IPS DF 4.7 (cell line): ENCODE measurements at regions not wholly inside any gene's neighbourhood (a gene's known extent, or its start where the extent isn't known, plus 50 kb on each side); places are given as distances from the start of the nearest gene placed in this dataset.
A peak's percentile ranks its signal among the peaks of the same experiment; 100 is the strongest.
"Not testable (repeated sequence)": the region's sequence is repeated elsewhere in the genome, so short reads cannot be mapped to it uniquely, and the experiment has no call there.

Experiments
- DNase-seq: peaks from one replicate; pipeline ENCODE4 v3.0.0-alpha.2; 2013; ENCODE audit warnings: low spot score; ENCODE audit errors: extremely low read depth

- DNase-seq: no peak
These were observed 260.1 kb upstream of the SGK1 start for GRCh38 chr6:134577998-134578397.

- no peak for DNase-seq
These were observed 257.3 kb upstream of the SGK1 start for GRCh38 chr6:134575221-134575620.

- DNase-seq: no peak
These were observed 256.6 kb upstream of the SGK1 start for GRCh38 chr6:134574491-134574890.

DNA sequence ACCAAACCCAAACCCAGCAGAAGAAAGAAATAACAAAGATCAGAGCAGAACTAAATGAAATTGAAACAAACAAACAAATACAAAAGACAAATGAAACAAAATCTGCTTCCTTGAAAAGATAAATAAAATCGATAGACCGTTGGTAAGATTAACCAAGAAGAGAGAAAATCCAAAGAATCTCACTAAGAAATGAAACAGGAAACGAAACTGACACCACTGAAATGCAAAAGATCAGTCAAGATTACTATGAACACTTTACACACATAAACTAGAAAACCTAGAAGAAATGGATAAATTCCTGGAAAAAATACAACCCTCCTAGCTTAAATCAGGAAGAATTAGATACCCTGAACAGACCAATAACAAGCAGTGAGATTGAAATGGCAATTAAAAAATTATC is 252.1 kb upstream of the SGK1 start:
- not testable (repeated sequence) for DNase-seq

DNA sequence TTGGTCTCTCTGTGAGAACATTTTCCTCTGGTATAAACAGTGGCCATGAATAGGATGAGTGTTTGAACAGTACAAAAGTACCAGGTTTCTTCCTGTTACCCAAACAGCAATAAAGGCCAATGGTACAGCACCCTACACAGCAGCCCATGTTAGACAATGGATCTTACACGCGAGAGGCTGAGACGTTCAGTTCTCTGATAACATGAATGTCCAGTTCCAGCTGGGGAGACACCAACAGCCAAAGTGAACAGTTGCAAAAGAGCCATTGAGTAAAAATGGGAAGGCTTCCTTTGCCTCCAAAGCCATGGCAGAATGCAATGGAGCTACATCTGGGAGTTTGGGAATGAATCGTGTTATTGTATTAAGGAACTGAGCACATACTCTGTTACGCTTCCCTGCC is 246.8 kb upstream of the SGK1 start:
- no peak for DNase-seq

- no peak for DNase-seq
These were observed 242.1 kb upstream of the SGK1 start for GRCh38 chr6:134560019-134560418.

DNA sequence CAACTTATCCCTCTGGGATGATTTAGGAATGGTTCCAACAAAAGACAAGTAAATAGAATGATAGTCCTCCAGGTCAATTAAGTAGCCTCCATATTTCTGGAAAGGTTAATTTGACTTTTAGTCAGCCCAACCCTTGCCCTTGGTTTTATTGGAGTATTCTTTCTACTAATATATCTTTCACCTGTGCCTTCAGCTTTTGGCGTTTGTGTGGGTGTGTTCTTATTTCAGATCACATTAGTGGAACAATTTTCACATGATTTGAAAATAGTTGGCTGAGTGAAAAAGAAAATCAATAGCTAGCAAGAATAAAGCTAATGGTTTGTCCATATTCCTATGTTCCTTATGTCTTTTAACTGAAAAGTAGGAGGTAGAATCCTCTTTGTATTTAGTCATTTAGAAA is 239.6 kb upstream of the SGK1 start:
- DNase-seq: no peak

GRCh38 chr6:134555672-134556071 is 237.8 kb upstream of the SGK1 start:
- DNase-seq: no peak

DNA sequence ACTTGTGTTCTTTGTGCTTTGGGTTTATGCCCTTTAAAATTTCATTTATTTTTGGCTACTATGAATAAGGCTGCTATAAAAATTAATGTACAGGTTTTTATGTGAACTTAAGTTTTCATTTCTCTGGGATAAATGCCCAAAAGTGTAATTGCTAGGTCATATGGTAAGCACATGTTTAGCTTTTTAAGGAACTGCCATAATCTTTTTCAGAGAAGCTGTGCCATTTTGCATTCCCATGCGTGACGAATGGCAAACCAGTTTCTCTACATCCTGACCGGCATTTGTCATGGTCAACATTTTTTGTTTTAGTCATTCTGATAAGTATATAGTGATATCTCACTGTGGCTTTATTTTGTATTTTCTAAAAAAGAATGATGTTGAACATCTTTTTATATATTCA is 236.0 kb upstream of the SGK1 start:
- DNase-seq: no peak

DNA sequence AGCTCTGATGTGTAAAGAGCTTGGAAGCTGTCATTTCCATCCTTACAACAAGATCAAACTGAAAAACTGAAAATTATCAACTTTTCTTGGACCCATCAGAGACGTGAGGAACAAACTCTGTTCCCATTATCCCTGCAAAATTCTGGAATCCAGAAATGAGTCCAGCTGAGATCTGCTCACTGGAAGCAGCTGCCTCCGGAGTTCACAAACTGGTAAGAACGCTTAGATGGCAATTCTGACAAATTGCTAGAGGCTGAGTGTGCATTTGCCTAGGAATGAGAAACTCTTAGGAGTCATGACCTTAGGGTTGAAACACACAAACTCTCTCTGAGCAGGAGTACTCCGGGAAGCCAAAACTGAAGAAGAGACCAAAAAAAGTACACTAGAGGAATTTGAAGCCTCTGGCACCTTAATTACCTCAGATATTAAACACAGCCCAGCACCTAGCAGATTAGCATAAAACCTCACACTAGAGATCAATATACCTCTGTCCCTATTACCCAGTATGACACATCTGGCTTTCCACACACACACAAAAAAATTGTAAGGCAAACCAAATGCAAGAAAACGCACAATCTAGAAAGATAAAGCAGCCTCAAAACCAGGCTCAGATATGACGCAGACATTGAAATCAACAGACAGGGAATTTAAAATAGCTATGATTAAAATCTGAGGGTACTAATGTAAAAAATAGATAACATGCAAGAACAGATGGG is 233.5 kb upstream of the SGK1 start:
- no peak for DNase-seq

- DNase-seq: peak; percentile 22
These were observed 232.7 kb upstream of the SGK1 start for GRCh38 chr6:134550604-134551003.

DNA sequence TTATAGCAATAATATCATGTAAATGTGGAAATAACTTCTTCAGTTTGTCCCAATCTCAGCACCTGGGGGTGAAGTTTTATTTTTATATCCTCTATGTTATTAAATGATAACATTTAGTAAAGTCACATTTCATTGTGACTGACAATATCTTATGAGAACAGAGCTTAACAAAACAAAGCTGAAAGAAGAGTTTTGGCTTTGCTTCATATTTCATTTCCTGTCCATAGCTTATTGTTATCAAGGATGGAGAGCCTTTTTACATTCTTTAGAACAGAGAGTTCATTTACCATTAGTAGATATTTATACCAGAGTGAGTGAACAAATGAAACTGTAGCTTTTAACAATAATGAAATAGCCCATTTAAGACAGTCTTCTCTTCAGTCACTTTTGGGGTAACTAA is 231.9 kb upstream of the SGK1 start:
- DNase-seq: no peak

DNA sequence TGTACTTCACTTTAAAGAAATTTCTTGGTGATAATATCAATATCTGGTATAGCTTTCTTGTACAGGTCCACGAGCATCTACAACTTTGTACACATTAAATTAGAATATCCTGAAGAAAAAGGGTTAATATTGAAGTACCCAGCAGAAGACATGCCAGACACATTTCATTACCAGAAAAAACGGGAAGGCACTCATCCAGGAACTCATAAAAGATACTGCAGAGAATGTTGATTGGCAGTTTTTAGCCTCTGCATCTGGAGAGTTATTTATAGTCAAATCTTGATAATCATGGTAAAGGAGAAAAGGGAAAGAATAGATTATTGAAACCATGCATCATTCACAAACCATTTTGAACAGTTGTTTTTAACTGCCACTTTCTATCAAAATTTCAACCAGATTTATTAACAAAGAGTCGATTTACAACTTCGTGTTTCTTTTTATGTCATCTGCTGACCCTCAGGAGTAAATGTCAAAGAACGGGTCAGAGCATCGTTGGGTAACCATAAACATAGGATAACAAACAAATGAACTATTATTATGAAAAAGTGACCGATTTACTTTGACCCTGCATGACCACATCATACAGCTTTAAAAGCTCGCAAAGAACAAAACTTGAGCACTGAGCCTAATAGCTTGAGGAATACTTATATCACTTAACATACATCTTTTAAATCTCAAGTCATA is 229.2 kb upstream of the SGK1 start:
- DNase-seq: no peak

DNA sequence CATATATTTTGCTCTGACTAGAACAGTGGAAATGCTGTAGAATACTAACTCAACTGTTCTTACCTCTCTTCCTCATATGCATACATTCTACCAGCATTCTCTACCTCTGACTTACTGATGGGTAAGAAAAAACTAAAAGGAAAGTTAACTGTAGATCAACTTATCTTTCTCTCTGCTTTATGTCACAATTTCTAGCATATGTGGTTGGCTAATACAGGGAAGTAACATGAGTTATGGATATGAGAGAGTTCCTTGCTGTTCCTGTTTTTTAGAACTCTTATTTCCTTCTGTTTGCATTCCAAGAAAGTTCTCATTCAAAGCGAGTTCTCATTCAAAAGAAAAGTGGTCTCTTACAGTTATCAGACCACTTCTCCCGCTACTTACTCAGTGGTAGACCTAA is 226.8 kb upstream of the SGK1 start:
- DNase-seq: no peak

- no peak for DNase-seq
These were observed 225.2 kb upstream of the SGK1 start for GRCh38 chr6:134543128-134543527.

DNA sequence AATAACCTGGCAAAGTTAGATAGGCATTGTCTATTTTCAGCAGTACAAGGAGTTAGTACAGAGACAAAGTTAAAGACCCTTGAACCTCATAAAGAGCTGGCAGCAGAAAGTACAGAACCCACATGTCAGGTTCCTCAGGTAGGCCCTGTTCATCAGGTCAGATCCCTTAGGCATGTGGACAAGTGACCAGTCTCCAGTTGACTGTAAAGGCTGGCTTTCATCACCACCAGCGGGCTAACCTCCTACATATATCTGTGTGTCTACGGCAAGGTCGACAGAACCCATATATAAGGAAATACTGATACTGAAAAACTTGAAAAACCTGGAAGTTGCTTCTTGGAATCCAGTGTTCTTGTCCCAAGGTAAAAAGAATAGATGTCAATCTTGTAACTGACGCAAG is 223.1 kb upstream of the SGK1 start:
- no peak for DNase-seq

GRCh38 chr6:134539865-134540323 is 222.0 kb upstream of the SGK1 start:
- no peak for DNase-seq

DNA sequence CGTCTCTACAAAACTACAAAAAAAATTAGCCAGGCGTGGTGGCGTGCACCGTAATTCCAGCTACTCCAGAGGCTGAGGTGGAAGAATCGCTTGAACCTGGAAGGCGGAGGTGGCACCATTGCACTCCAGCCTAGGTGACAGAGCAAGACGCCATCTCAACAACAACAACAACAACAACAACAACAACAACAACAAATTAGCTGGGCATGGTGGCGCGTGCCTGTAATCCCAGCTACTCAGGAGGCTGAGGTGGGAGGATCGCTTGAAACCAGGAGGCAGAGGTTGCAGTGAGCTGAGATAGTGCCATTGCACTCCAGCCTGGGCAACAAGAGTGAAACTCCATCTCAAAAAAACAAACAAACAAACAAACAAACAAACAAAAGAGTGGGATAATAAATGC is 219.9 kb upstream of the SGK1 start:
- not testable (repeated sequence) for DNase-seq

GRCh38 chr6:134537146-134537555 is 219.2 kb upstream of the SGK1 start:
- DNase-seq: no peak

DNA sequence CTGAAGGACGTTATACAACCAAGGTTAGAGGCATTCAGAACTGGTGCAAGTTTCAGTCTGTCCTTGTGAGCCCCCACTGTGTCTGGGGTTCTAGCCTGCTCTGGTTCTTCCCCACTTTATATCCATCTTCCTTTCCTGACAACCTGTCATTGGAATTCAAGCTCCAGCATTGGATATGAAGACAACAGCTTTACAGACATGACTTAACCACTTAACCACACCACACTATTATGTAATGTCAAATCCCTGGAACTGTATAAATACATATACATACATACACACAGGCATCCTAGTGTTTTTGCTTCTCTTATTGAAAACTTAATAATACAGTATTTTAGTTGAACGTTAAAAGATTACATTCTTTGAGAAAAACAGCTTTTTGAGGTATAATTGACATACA is 217.9 kb upstream of the SGK1 start:
- DNase-seq: no peak

GRCh38 chr6:134534708-134535149 is 216.8 kb upstream of the SGK1 start:
- no peak for DNase-seq

- DNase-seq: no peak
These were observed 216.1 kb upstream of the SGK1 start for GRCh38 chr6:134533991-134534390.
